GM12873 (cell line): ENCODE measurements at regions not wholly inside any gene's neighbourhood (a gene's known extent, or its start where the extent isn't known, plus 50 kb on each side); places are given as distances from the start of the nearest gene placed in this dataset.

ENCODE experiments used
- TF ChIP-seq, protein P1 (sequence below): IDR thresholded peaks from 2 replicates; pipeline ENCODE4 v1.5.1; 2012; ENCODE audit warnings: low read depth, mild to moderate bottlenecking, moderate library complexity, low read length, control low read depth; ENCODE audit not compliant: insufficient read depth; ENCODE audit errors: missing control alignments

DNA sequence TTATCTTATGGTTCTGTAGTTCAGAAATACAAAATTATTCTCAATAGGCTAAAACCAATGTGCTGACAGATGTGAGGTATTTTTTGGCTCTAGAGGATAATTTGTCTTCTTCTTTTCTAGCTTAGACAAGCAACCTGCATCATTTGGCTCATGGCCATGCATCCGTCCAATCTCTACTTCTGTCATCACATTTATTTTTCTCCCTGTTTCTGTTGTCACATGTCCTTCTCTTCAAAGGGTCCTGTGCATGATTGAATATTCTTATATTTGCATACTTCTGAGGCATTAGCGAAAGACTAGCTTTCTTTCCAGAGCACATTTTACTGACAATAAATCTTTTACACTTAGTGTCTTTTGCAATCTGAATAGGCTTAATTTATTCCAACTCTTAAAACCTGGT is 564.7 kb downstream of the CDH10 start:
- TF ChIP-seq, protein P1, sequence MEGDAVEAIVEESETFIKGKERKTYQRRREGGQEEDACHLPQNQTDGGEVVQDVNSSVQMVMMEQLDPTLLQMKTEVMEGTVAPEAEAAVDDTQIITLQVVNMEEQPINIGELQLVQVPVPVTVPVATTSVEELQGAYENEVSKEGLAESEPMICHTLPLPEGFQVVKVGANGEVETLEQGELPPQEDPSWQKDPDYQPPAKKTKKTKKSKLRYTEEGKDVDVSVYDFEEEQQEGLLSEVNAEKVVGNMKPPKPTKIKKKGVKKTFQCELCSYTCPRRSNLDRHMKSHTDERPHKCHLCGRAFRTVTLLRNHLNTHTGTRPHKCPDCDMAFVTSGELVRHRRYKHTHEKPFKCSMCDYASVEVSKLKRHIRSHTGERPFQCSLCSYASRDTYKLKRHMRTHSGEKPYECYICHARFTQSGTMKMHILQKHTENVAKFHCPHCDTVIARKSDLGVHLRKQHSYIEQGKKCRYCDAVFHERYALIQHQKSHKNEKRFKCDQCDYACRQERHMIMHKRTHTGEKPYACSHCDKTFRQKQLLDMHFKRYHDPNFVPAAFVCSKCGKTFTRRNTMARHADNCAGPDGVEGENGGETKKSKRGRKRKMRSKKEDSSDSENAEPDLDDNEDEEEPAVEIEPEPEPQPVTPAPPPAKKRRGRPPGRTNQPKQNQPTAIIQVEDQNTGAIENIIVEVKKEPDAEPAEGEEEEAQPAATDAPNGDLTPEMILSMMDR: no peak

DNA sequence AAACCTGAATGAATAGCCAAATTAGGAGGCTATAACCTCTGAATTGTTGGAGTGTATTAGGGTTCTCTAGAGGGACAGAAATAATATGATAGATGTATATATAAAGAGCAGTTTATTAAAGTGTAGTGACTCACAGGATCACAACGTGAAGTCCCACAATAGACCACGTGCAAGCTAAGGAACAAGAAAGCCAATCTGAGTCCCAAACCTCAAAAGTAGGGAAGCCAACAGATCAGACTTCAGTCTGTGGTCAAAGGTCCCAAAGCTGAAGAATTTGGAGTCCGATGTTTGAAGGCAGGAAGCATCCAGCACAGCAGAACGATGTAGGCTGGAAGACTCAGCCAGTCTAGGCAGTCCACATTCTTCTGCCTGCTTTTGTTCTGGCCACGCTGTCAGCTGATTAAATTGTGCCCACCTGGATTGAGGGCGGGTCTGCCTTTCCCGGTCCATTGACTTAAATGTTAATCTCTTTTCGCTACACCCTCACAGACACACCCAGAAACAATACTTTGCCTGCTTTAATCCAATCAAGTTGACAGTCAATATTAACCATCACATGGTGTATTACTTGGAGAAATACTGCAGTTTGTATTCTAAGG is 550.6 kb downstream of the CDH10 start:
- TF ChIP-seq, protein P1: no peak

DNA sequence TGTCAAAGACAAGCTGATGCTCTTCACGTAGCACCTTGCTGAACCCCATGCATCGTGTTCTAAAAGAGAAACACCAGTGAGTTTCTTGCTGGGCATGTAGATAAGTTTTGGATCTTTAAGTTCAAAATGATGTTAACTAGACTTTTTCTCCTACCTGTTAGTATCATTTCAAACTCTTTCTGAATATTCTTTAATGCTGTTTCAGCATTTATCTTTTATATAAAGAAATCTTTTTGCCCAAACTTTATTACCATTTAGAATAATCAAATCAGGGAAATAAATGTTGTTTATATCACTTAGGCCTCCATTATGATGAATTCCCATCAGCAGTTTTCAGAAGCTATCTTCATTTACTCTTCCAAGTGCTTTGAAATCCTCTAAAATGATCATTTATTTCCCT is 542.8 kb downstream of the CDH10 start:
- TF ChIP-seq, protein P1: no peak

DNA sequence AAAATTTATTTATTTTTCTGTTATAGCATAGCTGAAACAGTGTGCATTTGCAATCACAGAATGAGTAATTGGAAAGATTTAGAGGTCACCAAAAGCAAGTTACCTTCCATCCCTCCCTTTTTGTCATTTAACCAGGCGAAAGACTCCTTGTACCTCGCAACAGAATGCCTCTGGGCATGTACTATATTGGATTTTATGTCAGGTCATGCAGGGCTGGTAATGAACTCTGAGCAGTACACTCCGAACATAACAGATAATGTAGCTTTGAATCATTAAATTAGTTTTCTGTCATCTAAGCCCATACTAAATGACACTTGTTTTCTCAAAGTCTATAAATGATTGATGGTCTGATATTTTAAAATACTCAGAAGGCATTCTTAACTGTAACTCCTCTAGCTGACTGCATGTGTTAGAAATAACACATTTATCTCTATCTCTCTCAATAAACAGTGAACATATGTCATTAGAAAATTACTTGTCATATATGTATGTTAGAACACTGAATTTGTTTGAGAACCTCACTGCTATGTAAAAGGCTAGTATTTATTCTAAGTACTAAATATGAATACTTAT is 541.2 kb downstream of the CDH10 start:
- TF ChIP-seq, protein P1: no peak

DNA sequence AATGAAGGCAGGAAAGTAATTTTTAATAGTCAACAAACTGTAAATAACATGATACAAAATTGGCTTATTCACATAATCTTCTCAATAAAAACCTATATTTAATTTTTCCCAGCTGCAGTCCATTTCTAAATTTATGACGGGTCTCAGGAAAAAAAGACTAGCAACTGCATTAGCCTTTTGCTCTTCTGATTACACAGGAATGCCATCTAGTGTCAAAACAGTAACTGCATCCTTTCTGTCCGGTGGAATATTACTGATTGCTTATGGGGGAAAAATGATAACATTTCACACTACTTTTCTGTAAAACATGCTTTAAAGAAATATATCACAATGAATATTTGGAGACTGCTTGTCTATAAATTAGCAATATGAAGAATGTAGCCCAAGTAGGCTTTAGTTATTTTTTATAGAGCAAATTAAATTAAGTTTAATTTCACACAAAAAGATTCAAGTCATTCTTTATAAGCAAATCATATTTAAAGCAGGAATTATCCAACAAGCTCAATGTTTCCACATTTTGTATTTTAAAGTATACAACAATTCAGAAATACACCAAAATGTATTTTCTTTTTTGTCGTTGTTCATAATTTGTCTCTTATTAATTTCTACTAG is 534.7 kb downstream of the CDH10 start:
- TF ChIP-seq, protein P1: no peak

DNA sequence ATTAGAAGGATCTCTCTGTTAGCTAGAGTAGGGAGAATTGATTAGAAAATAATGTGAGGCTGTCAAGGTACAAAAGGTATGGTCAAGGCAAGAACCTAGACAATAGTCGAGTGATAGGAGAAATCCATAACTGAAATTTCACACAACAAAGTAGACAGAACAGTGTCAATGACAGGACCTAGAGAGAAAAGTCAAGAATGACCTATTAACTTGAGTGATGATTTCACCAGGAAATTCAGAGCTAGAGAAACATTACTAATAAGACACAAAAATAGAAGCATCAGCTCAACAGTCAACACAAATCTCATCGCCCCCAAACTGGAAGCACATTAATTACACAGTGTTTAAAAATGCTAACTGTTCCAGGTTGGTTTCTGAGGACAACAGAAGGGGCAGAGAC is 532.4 kb downstream of the CDH10 start:
- TF ChIP-seq, protein P1: no peak

DNA sequence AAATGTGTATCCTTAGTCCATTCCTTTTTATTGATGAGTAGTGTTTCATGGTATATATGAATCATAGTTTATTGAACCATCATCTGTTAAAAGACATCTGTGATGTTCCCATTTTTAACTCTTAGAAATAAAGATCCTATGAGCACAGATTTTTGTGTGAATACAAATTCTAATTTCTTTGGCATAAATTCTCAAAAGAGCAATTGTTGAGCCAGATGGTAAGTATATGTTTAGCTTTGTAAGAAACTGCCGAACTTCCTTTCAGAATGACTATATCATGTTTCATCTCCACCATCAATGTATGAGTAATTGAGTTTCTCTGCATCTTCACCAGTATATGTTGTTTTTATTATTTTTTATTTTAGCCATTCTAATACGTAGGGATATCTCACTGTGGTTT is 526.4 kb downstream of the CDH10 start:
- TF ChIP-seq, protein P1: no peak
